Peyer's patch (tissue), 4 donors: ENCODE measurements at regions not wholly inside any gene's neighbourhood (a gene's known extent, or its start where the extent isn't known, plus 50 kb on each side); places are given as distances from the start of the nearest gene placed in this dataset.

Source experiments
- DNase-seq, 3 donors: peaks; one replicate each; pipeline ENCODE4 v3.0.0-alpha.2; 2017 to 2019
- H3K27ac ChIP-seq, 4 donors: fragments of 200-600 bp; sonication (generic); one replicate each; pipeline ENCODE4 v1.5.1; 2016 to 2019
- H3K27me3 ChIP-seq, 2 donors: fragments of 200-600 bp; sonication (generic); one replicate each; pipeline ENCODE4 v1.5.1; 2019
- H3K36me3 ChIP-seq, 3 donors: fragments of 200-600 bp; sonication (generic); one replicate each; pipeline ENCODE4 v1.5.1; 2016 to 2019
- H3K4me1 ChIP-seq, 4 donors: fragments of 200-600 bp; sonication (generic); one replicate each; pipeline ENCODE4 v1.5.1; 2016 to 2019
- H3K4me3 ChIP-seq, 4 donors: fragments of 200-600 bp; sonication (generic); 1 replicate in 3 of 4; 2 replicates in 1 of 4; pipeline ENCODE4 v1.5.1; 2016 to 2019; ENCODE audit warnings: mild to moderate bottlenecking in 1 of 4
- H3K9me3 ChIP-seq, 4 donors: fragments of 200-600 bp; sonication (generic); one replicate each; pipeline ENCODE4 v1.5.1; 2016 to 2019; ENCODE audit warnings: mild to moderate bottlenecking in 1 of 4
- POLR2A ChIP-seq, 2 donors: fragments of 450-650 bp; IDR thresholded peaks; one replicate each; pipeline ENCODE4 v1.5.1; 2017; ENCODE audit warnings: antibody characterized with exemption in 2 of 2, mild to moderate bottlenecking in 2 of 2, moderate library complexity in 2 of 2
- TF ChIP-seq, protein P1 (sequence below), 6 experiments: fragments of 450-650 bp in 4 of 6; fragments of 200-600 bp in 2 of 6; sonication (generic) in 1 of 6; IDR thresholded peaks; one replicate each; pipeline ENCODE4 v1.5.1; 2017 to 2019; ENCODE audit warnings: antibody characterized with exemption in 6 of 6, mild to moderate bottlenecking in 3 of 6, moderate library complexity in 1 of 6

DNA sequence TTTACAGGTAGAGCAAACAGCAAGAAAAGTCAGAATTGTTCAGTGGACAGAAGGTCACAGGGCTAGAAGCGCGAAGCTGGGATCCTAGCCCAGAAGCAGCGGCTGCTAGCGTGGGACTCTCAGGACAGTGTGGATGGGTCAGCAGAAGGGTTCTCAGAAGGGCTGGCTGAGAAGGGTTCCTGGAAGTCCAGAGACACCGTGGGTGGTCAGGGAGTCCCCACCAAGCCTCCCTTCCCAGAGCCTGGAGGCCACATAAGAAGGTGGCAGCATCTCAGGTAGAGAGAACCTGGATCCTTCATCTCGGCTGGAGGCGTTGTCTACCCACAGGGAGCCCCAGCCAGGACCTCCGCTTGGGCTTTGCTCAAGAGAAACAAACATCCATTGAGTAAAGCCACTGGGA lies 696.3 kb downstream of the PTPRU start:
- no peak overlapping the region for H3K27ac ChIP-seq
- no peak for TF ChIP-seq POLR2A (IDR thresholded peaks at IDR 0.05)
- TF ChIP-seq, protein P1, sequence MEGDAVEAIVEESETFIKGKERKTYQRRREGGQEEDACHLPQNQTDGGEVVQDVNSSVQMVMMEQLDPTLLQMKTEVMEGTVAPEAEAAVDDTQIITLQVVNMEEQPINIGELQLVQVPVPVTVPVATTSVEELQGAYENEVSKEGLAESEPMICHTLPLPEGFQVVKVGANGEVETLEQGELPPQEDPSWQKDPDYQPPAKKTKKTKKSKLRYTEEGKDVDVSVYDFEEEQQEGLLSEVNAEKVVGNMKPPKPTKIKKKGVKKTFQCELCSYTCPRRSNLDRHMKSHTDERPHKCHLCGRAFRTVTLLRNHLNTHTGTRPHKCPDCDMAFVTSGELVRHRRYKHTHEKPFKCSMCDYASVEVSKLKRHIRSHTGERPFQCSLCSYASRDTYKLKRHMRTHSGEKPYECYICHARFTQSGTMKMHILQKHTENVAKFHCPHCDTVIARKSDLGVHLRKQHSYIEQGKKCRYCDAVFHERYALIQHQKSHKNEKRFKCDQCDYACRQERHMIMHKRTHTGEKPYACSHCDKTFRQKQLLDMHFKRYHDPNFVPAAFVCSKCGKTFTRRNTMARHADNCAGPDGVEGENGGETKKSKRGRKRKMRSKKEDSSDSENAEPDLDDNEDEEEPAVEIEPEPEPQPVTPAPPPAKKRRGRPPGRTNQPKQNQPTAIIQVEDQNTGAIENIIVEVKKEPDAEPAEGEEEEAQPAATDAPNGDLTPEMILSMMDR (IDR thresholded peaks at IDR 0.05) = no peak

DNA sequence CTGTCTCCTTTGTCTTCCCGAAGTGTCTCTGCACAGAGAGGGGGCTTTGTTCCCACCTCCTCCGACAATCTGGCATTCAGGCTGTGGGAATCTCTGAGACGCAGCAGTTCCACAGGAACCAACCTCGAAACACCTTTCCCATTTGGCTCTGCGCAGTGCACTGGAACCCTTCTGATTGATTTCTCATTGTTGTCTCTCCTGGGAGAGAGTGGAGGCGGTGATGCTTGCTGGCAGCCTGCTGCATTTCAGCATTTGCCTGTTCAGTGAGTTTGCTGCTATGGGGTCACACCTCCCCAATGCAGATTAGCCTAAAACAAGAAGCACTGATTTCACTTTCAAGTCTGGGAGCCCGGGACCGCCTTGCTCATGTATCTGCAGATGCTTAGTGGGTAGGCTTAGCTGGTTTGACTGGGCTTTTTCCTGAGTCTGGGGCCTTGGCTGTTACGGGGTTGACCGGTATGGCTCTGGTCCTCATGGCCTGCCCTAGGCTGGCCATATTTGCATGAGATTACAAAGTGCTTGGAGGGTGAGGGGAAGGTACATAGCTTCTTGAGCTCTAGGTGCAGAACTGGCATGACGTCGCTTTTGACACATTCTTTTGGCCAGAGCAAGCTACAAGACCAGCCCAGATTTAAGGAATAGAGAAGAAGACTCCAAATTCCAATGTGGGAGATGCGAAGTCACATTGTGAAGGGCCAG lies 695.3 kb downstream of the PTPRU start:
- H3K27ac ChIP-seq = no peak overlapping the region
- DNase-seq = no peak
- H3K27me3 ChIP-seq = no peaks in the 10 kb centered on the region
- no peak overlapping the region for H3K4me3 ChIP-seq
- H3K36me3 ChIP-seq = no peaks in the 10 kb centered on the region
- H3K4me1 ChIP-seq = no peaks in the 10 kb centered on the region
- no peaks in the 10 kb centered on the region for H3K9me3 ChIP-seq
- TF ChIP-seq, protein P1 (IDR thresholded peaks at IDR 0.05) = no peak
- no peak for TF ChIP-seq POLR2A (IDR thresholded peaks at IDR 0.05)

More for the DNA sequence above, 696.3 kb downstream of the PTPRU start:
- H3K36me3 ChIP-seq = no peaks in the 10 kb centered on the region
- H3K9me3 ChIP-seq = no peaks in the 10 kb centered on the region
- no peaks in the 10 kb centered on the region for H3K4me1 ChIP-seq
- DNase-seq = no peak
- H3K4me3 ChIP-seq = no peak overlapping the region
- no peaks in the 10 kb centered on the region for H3K27me3 ChIP-seq

DNA sequence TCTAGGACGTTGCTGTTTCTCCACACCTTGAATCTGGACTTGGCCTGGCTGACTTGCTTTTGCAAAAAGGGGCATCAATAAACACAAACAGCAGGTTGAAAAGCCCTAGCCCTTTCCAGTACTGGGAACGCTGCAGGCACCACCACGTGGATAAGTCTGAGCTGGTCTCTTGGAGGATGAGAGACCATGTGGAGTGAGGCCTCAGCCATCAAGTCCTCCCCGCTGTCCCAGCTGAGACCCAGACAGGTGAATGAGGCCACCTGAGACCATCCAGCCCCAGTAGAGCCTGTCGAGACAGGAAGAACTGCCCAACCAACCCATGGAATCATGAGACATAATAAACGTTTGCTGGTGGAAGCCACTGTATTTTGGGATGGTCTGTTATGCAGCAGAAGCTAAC lies 688.7 kb downstream of the PTPRU start:
- H3K4me3 ChIP-seq = no peak overlapping the region
- no peaks in the 10 kb centered on the region for H3K9me3 ChIP-seq
- H3K36me3 ChIP-seq = no peaks in the 10 kb centered on the region
- H3K4me1 ChIP-seq = no peaks in the 10 kb centered on the region
- H3K27ac ChIP-seq = no peak overlapping the region
- H3K27me3 ChIP-seq = no peaks in the 10 kb centered on the region
- no peak for DNase-seq
- TF ChIP-seq, protein P1 (IDR thresholded peaks at IDR 0.05) = no peak
- TF ChIP-seq POLR2A (IDR thresholded peaks at IDR 0.05) = no peak

DNA sequence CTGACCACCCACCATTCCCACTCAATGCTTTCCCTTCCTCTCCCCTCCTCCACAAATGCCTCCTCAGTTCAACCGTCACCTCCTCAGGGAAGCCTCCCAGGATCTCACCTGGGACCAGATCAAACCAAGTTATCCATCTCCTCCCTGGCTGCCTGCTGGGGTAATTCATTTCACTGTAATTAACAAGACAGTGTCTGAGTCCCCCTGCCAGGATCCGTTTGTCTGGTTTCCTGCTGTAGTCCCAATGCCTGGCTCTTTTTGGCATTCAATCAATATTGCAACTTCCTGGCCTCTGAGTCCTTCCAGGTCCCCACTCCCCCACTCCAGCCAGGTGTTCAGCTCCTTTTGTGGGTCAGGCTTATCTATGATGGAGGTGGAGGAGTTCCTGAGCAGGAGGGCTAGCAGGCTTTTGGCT lies 687.7 kb downstream of the PTPRU start:
- Histone ChIP-seq H3K36me3 (no peaks in the 10 kb centered on the region), H3K27me3 (no peaks in the 10 kb centered on the region), H3K4me1 (no peaks in the 10 kb centered on the region), H3K27ac (no peak overlapping the region), H3K9me3 (no peaks in the 10 kb centered on the region), H3K4me3 (no peak overlapping the region)
- DNase-seq = no peak
- TF ChIP-seq, protein P1 (IDR thresholded peaks at IDR 0.05) = no peak
- TF ChIP-seq POLR2A (IDR thresholded peaks at IDR 0.05) = no peak

DNA sequence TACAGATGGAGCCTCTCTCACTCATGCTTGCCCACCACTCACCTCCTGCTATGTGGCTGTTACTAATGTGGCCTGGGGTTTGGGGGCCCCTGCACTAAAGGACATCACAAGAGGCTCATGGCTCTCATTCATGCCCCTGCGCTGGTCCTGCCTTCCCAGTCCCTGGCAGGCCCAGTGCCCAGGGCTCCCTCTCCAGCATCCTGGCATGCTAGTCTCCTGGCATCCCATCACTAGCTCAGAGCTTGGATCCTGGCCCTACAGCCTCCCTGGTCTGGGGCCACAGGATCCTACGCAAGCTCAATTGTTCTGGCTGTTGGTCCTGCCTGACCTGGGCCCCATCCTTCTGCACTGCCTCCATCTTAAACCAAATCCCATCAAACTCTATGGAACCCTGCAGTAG lies 685.4 kb downstream of the PTPRU start:
- TF ChIP-seq, protein P1 (IDR thresholded peaks at IDR 0.05) = no peak
- no peak for TF ChIP-seq POLR2A (IDR thresholded peaks at IDR 0.05)
- Histone ChIP-seq H3K27me3 (no peaks in the 10 kb centered on the region), H3K36me3 (no peaks in the 10 kb centered on the region), H3K9me3 (no peaks in the 10 kb centered on the region), H3K4me1 (no peaks in the 10 kb centered on the region), H3K27ac (no peak overlapping the region), H3K4me3 (no peak overlapping the region)
- DNase-seq = no peak

DNA sequence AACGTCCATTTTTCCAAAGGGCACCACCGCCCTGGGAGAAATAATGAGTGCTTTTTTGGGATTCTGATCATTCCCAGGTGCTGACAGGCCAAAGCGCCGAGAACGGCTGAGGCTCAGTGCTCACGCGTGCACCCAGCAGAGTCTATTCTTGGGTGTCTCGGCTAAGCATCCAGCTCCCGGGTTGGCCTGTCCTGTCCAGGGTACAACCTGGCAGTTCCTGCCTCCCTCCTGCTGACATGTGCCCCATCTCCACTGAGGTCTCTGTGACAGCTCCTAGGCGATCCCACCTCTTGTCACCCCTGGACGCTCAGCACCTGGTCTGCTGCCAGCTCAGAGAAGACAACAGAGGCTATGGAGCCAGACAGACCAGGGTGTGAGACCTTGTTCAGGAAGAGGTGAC lies 684.5 kb downstream of the PTPRU start:
- Histone ChIP-seq H3K27ac (no peak overlapping the region), H3K27me3 (no peaks in the 10 kb centered on the region), H3K36me3 (no peaks in the 10 kb centered on the region), H3K4me1 (no peaks in the 10 kb centered on the region), H3K9me3 (no peaks in the 10 kb centered on the region), H3K4me3 (no peak overlapping the region)
- no peak for DNase-seq
- TF ChIP-seq, protein P1 (IDR thresholded peaks at IDR 0.05) = no peak
- no peak for TF ChIP-seq POLR2A (IDR thresholded peaks at IDR 0.05)
